CD4-positive, alpha-beta T cell treated with Interleukin-15 for 4 hours (primary cell): ENCODE measurements at regions not wholly inside any gene's neighbourhood (a gene's known extent, or its start where the extent isn't known, plus 50 kb on each side); places are given as distances from the start of the nearest gene placed in this dataset.
"Not testable (repeated sequence)": the region's sequence is repeated elsewhere in the genome, so short reads cannot be mapped to it uniquely, and the experiment has no call there.

ENCODE experiments used
- DNase-seq: peaks from one replicate; pipeline ENCODE4 v3.0.0-alpha.2; 2020; ENCODE audit warnings: low spot score

GRCh38 chr1:2851918-2852317 is 50.4 kb upstream of the TTC34 start:
- not testable (repeated sequence) for DNase-seq

GRCh38 chr1:2853711-2854110 is 52.2 kb upstream of the TTC34 start:
- no peak for DNase-seq

DNA sequence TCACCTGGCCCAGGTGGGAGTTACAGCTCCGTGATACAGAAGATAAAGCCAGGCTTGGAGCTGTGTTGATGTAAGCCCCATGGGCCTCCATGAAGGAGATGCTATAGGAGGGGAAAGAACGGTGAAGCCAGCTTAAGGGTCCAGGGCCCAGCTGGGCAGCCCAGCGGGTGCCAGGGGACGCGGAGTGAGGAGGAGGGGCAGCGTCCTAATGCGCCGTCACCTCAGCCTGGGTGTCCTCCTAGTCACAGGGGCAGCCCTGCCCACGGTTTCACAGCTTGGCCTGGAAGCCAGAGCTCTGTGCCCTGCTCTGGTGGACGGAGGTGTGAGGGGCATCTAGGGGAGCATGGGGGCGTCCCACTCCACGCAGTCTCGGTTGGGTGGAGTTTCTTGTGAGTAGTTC is 52.7 kb upstream of the TTC34 start:
- DNase-seq, result no peak

DNA sequence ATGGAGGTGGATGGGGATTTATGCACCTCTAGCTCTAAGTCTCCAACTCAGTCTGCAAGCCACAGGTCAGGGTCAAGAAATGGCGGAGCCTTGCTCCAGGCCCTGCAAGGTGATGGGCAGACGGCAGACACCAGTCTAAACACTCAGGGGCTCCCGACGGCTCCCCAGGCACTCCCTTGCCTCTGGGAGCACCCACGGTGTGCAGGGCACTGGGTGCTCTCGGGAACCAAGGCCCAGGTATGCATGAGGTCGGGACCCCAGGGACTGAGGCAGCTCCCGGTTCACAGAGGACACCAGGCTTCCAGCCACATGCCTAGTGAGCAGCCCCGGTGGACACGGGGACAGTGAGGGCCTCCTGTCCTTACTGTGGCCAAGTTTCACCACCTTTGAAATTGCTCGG is 53.1 kb upstream of the TTC34 start:
- no peak for DNase-seq

DNA sequence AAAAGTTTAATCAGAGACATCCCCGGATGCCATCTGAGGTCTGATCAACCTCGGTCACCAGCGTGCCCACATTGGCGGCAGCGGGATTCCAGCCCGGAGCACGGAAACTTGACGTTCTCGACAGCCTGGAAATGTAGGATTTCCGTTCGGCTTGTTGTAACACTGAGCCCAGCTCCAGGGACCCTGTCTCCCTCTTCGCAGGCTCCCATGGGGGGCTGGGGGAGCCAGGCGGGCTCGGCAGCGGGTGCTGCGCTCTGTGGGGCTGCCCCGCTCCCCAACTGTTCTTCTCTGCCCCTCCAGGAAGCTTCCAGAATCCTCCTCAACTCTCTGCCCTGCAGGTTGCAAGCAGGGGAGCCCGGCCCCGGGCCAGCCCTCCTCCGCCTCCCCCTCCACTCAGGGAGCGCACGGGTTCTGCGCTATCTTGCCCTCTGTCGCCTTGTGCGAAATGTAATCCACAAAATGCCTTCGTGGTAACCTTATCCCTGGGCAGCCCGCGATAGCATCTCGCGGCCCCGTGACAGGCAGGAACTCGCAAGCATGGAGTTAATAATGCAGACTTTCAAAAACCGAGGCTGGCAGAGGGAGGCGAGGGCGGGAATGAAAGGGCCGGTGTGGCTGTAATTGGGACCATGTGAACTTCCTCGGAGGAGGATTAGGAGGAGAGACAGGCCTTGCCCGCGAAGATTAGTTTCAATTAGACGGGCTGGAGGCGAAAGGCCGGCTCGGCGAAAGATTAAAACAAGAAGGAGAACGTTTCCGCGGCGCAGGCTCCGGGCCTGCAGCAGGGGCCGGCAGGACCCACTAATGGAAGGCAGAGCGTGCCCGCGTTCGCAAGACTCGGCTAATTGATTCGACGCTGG is 53.9 kb upstream of the TTC34 start:
- no peak for DNase-seq

DNA sequence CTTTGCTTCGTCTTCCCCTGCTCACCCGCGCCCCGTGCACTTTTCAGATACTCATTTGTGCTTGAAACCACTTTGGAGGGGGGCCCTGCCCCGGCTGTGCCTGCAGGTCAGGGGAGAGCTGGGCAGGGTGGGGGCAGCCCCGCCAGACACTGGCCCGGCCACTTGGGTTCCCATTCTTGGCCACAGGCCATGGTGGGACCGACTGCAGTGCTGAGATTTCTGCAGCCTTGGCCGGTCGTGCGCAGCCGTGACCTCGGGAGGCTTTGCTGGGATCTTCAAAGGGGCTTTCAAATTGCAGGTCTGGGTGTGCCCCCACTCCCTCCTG is 54.5 kb upstream of the TTC34 start:
- DNase-seq, result no peak

DNA sequence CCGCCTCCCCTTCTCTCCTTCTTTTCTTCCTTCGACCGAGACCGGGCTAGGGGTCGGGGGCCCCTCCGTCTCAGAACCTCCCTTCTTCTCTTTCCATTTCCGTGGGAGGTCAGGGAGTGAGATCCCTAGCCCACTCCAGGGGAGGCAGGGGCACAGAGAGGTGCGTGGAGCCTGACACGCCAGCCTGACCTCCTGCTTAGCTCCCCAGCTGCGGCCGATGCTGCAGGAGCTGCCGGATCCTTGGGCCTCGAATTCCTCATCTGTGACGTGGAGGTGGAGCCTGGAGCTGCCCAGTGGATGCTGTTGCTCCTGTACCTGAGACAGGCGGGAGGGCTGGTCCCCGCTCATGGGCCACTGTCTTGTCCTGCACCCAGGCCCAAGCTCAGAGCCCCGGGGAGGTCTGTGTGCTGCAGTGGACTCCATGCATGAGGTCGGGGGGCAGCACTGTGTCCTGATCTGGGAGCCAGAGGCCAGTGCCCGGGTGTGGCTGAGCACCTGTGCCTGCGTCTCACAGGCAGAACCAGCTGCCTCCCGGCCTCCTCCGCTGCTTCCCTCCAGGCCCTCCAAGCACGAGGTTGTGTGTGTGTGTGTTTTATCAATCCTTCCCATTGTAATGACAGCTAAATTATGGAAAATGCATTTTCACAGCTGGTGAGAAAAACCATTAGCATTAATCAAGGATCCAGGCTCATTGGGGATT is 55.3 kb upstream of the TTC34 start:
- no peak for DNase-seq

DNA sequence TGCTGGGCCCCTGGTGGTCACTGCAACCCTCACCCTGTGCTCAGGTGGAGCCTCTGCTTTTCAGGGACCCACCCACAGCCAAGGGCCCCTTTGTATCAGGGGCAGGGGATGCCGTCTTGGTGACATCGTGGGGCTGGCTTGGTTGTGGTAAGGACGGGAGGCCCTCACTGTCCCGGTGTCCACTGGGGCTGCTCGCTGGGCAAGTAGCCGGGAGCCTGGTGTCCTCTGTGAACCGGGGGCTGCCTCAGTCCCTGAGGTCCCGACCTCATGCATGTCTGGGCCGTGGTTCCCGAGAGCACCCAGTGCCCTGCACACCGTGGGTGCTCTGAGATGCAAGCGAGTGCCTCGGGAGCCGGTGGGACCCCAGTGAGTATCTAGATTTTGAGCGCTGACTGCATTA is 56.0 kb upstream of the TTC34 start:
- no peak for DNase-seq

- DNase-seq, result no peak
These were observed 57.2 kb upstream of the TTC34 start for GRCh38 chr1:2858676-2859075.

DNA sequence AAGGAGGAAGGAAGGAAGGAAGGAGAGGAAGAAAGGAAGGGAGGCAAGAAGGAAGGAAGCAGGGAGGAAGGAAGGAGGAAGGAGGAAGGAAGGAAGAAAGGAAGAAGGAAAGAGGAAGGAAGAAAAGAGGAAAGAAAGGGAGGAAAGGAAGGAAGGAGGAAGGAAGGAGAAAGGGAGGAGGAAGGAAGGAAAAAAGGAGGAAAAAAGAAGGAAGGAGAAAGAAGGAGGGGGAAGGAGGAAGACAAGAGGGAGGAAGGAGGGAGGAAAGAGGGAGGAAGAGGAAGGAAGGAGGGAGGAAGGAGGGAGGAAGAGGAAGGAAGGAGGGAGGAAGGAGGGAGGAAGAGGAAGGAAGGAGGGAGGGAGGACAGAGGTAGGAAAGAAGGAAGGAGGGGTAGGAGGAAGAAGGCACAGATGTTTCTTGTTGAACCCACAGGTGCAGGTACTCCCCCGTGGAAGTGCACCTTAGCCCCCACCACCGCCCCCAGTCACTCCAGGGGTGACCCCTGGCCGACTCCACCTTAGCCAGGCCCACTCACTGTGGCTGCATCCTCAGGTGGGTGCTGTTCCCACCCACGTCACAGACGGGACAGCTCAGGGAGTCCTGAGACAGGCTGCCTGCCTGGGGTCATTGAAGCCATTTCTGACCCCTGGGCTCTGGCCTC is 57.9 kb upstream of the TTC34 start:
- no peak for DNase-seq

DNA sequence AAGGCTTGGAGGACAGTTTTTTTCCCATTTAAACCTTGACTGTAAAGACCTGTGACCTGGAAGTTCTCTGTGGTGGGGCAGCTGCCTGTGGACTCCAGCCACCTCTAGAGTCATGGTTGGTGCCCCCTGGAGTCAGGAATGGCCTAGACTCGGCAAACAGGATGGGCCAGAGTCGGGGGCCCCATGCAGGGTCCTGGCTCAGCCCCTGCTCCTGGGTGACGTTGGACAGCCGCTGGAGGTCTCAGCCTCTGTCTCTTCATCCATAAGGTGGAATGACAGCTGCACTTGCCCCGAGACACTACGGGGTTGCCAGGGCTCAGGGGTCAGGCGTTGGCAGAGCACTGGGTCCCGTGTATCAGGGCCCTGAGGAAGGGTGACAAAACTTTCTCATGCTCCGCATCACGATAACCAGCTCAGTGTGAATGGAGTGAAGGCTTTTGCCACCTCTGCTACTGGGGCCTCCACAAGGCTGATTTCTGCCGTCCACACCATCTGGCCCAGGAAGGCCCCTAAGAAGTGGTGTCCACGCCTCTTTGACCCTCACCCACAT is 58.5 kb upstream of the TTC34 start:
- DNase-seq, result no peak

GRCh38 chr1:2860476-2861142 is 59.1 kb upstream of the TTC34 start:
- DNase-seq, result no peak

DNA sequence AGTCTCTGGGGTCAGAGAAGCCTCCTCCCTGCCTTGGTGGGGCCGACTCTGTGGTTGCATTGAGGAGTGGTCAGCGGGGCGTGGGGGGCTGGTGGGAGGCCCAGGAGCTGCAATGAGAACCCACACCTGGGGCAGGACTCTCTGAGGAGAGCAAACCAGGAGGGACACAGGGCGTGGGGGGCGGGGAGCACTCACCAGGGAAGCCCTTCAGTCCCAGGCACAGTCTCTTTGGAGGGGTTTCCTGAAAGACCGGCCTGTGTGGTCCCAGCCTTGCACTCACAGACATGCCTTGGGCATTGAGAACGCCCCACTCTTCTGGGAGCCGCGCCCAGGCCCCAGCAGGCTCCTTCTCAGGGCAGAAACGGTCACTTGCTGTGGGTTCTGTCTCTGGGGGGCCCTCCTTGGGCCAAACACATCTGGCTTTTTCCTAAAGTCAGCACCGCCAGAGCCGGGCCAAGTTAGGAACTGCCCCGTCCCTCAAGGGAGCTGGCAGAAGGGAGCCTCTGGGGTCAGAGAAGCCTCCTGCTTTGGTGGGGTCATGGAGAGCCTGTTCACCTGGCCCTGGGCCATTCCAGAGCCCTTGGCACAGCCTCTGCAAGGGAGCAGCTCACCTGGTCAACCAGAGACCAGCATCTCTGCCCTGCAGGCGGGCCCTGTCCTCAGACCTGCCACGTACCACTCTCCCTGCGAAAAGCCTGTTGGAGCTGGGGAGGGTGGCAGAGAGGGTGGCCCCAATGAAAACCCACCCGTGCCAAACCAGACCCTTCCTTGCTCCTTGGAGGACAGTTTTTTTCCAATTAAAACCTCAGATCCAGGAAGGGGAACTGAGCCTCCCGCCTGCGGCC is 59.9 kb upstream of the TTC34 start:
- no peak for DNase-seq

- no peak for DNase-seq
These were observed 60.7 kb upstream of the TTC34 start for GRCh38 chr1:2861988-2862813.

DNA sequence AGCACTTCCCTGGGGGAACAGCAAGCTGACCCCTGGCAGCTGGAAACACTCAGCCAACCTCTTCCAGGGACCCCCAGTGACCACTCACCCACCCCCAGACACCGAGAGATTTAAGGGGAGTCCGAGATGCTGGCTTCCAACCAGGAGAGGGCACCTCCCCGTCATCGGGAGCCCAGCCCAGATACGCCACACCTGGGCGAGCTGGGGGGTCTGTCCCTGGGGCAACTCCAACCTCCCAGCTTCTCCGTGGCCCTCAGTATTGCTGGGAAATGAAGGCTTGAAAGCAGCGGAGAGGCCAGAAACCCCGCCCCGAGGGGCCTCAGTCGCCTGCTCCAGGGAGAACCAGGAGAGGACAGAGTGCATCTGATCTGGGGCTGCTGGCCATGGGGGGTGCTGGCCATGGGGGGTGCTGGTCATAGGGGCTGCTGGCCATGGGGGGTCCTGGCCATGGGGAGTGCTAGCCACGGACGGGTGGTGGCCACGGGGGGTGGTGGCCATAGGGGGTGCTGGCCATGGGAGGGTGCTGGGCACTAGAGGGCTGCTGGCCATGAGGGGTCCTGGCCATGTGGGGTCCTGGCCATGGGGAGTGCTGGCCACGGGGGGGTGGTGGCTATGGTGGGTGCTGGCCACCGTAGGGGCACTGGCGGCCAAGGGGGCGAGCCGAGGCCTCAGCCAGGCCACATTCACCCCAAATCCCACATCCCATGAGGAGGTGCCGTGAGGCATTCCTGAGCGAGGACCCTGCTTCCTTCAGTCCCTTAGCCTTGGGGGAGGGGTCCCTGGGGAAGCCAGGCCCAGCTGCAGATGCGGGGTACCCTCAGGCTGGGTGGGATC is 61.5 kb upstream of the TTC34 start:
- DNase-seq, result no peak

DNA sequence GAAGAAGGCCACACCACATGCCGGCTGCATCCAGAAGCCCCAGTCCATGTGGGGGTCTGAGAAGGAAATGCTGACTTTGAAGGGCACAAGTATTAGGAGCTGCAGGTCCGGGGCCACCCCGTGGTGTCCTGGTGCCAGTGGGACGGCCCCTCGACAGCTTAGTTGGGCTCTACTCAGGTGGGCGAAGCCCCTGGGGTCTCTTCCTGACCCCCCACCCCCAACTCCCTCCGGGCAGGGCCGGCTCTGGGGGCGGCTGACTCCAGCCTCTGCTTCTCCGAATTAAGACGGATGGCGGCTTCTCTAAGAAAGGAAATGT is 62.1 kb upstream of the TTC34 start:
- DNase-seq, result no peak

GRCh38 chr1:2864203-2864905 is 62.9 kb upstream of the TTC34 start:
- no peak for DNase-seq

DNA sequence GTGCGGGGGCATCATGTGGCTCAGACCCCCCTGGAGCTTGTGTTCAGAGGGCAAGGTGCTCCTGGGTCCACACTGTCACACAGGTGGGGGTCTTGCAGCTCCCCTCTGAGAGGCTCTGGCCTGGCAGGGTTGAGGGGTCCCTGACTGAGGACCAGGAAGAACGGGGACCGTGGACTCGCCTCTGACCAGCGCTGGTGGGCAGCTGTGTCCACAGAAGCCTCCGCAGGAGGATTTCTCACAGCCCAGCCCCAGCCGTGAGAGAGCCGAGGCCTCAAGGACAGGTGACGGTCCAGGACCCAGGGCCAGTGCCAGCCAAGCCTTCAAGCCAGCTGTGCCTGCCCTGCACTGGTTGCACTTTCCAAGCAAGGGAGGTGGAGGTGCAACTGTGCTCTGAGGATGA is 63.5 kb upstream of the TTC34 start:
- no peak for DNase-seq
